Effector memory CD8-positive, alpha-beta T cell (primary cell): ENCODE measurements at regions not wholly inside any gene's neighbourhood (a gene's known extent, or its start where the extent isn't known, plus 50 kb on each side); places are given as distances from the start of the nearest gene placed in this dataset.

Experiments used
- ATAC-seq: fragments of 150-1000 bp; cut with Tn5 transposase; replicated peaks from 2 replicates; pipeline ENCODE4 v1.10.0; 2021; ENCODE audit warnings: mild to moderate bottlenecking, moderate library complexity
- DNase-seq, 3 experiments: peaks; one replicate each; pipeline ENCODE4 v3.0.0; 2021
- H3K27ac Mint-ChIP-seq, 2 donors: one replicate each; pipeline ENCODE4 v1.8.0; 2022; ENCODE audit warnings: mild to moderate bottlenecking in 2 of 2, mixed read lengths in 2 of 2, moderate library complexity in 2 of 2
- H3K27me3 Mint-ChIP-seq, 2 donors: one replicate each; pipeline ENCODE4 v1.8.0; 2022; ENCODE audit warnings: mixed read lengths in 2 of 2
- H3K36me3 Mint-ChIP-seq: one replicate; pipeline ENCODE4 v1.8.0; 2022; ENCODE audit warnings: mild to moderate bottlenecking, moderate library complexity, mixed read lengths; ENCODE audit not compliant: insufficient read depth
- H3K4me1 Mint-ChIP-seq, 2 donors: one replicate each; pipeline ENCODE4 v1.8.0; 2022; ENCODE audit warnings: low read depth in 2 of 2, mixed read lengths in 2 of 2
- H3K4me3 Mint-ChIP-seq, 2 donors: one replicate each; pipeline ENCODE4 v1.8.0; 2022; ENCODE audit warnings: mild to moderate bottlenecking in 2 of 2, mixed read lengths in 2 of 2, moderate library complexity in 2 of 2
- H3K9me3 Mint-ChIP-seq, 2 donors: one replicate each; pipeline ENCODE4 v1.8.0; 2022; ENCODE audit warnings: mixed read lengths in 2 of 2

DNA sequence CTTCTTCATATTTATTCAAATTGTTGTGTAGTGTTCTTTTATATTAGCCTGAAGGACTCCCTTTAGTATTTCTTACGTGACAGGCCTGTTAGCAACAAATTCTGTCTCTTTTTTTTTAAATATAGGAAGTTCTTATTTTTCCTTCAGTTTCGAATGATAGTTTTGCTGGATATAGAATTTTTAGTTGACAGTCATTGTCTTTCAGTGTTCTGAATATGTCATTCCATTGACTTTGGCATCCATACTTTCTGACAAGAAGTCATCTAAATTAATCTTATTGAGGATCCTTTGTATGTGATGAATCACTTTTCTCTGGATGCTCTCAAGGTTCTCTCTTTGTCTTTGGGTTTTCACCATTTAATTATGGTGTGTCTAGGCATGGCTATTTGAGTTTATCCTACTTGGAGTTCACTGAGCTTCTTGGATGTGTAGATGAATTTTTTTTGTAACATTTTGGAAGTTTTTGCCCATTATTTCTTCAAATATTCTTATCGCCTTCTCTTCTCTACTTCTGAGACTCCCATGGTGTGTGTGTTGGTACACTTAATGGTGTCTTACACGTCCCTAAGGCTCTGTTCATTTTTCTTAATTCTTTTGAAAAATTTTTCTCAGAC lies 82.5 kb upstream of the GTSF1L start:
- peaks cover 4 to 14% of the 10 kb centered on the region in 2 donors for H3K9me3 Mint-ChIP-seq
- ATAC-seq (no peak), DNase-seq (no peak)
- no peaks in the 10 kb centered on the region for H3K4me1 Mint-ChIP-seq
- H3K4me3 Mint-ChIP-seq: no peak overlapping the region
- peaks cover 9 to 20% of the 10 kb centered on the region in 2 donors for H3K27me3 Mint-ChIP-seq
- no peak overlapping the region for H3K27ac Mint-ChIP-seq
- peaks cover 3% of the 10 kb centered on the region for H3K36me3 Mint-ChIP-seq

DNA sequence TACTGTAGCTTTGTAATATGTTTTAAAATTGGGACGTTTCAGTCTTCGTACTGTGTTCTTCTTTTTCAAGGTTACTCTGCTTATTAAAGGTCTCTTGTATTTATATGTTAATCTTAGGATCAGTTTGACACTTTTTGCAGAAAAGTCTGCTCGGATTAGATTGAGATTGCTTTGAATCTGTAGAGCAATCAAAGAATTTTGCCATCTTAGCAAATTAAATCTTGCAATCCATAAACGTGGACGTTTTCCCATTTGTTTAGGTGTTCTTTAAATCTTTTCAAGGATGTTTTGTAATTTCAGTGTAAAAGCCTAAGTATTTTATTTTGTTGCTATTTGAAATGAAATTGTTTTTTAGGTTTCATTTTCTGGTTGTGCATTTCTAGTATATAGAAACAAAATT lies 78.0 kb upstream of the GTSF1L start:
- H3K27me3 Mint-ChIP-seq: peaks cover 0 to 21% of the 10 kb centered on the region in 2 donors
- H3K36me3 Mint-ChIP-seq: peaks cover 3% of the 10 kb centered on the region
- H3K4me3 Mint-ChIP-seq: no peak overlapping the region
- no peak for DNase-seq
- H3K9me3 Mint-ChIP-seq: peaks cover 4 to 7% of the 10 kb centered on the region in 2 donors
- no peak overlapping the region for H3K27ac Mint-ChIP-seq
- ATAC-seq: no peak
- peaks cover 5 to 6% of the 10 kb centered on the region in 2 donors for H3K4me1 Mint-ChIP-seq

DNA sequence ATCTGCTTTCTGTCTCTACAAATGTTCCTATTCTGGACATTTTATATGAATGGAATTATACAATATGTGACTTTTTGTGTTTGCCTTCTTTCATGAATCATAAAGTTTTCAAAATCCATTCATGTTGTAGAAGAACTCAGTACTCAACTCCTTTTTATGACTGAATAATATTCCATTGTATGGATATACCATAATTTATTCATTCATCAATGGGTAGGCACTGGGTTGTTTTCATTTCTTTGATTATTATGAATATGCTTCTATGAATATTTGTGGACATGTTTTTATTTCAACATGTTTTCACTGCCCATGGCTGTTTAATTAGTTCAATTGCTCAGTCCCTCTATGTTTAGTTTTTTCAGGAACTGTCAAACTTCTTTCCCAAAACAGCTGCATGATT lies 76.5 kb upstream of the GTSF1L start:
- no peak overlapping the region for H3K27ac Mint-ChIP-seq
- peaks cover 8 to 12% of the 10 kb centered on the region in 2 donors for H3K4me1 Mint-ChIP-seq
- no peak overlapping the region for H3K4me3 Mint-ChIP-seq
- H3K27me3 Mint-ChIP-seq: peaks cover 0 to 24% of the 10 kb centered on the region in 2 donors
- H3K9me3 Mint-ChIP-seq: no peaks in the 10 kb centered on the region
- H3K36me3 Mint-ChIP-seq: peaks cover 3% of the 10 kb centered on the region
- ATAC-seq (no peak), DNase-seq (no peak)

DNA sequence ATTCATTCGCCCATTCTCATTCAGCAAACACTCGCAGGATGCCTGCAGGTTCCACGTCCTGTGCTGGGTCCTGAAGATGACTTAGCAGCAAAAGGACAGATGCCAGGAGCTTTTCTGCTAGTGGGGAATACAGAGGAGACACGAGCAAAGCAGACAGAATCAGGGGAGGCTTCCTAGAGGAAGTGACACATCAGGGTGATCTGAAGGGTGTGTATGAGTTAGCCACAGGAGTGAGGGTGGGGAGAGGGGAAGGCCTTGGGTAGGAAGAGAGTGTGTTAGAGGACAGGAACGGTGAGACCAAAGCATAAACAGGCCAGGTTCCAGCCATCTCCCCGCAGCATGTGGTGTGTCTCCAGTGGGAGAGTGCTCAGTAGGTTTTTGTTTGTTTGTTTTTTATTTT lies 73.4 kb upstream of the GTSF1L start:
- H3K27me3 Mint-ChIP-seq: peaks cover 0 to 18% of the 10 kb centered on the region in 2 donors
- ATAC-seq: no peak
- peak overlapping the region in 1 of 2 donors; percentile 13 for H3K27ac Mint-ChIP-seq

DNA sequence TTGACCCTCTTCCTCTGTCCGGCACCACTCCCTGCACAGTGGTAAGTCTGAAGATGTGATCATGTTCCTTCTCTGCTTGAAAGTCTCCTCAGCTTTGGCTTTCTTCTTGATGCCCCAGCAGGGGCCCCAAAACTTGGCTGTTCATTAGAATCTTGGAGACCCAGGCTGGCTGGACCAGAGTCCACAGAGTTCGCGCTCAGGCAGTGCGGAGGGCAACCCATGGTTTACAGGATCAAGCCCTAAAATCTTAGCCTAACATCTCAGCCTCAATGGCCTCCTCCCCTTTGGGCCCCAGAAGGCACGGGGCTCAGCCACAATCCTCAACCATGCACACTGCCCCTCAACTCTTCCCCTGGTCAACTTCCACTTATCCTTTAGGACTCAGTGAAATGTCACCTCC lies 72.9 kb upstream of the GTSF1L start:
- H3K27ac Mint-ChIP-seq: peak overlapping the region in 1 of 2 donors; percentile 13
- H3K4me3 Mint-ChIP-seq: peak overlapping the region in 1 of 2 donors; percentile 9
- H3K36me3 Mint-ChIP-seq: no peaks in the 10 kb centered on the region
- H3K27me3 Mint-ChIP-seq: peaks cover 0 to 18% of the 10 kb centered on the region in 2 donors
- ATAC-seq: no peak
- H3K4me1 Mint-ChIP-seq: peaks cover 8 to 12% of the 10 kb centered on the region in 2 donors
- DNase-seq: no peak
- H3K9me3 Mint-ChIP-seq: no peaks in the 10 kb centered on the region

More for the DNA sequence above, 73.4 kb upstream of the GTSF1L start:
- Mint-ChIP-seq H3K4me3 (peak overlapping the region in 1 of 2 donors; percentile 9), H3K36me3 (no peaks in the 10 kb centered on the region), H3K4me1 (peaks cover 8 to 12% of the 10 kb centered on the region in 2 donors), H3K9me3 (no peaks in the 10 kb centered on the region)
- DNase-seq: no peak

DNA sequence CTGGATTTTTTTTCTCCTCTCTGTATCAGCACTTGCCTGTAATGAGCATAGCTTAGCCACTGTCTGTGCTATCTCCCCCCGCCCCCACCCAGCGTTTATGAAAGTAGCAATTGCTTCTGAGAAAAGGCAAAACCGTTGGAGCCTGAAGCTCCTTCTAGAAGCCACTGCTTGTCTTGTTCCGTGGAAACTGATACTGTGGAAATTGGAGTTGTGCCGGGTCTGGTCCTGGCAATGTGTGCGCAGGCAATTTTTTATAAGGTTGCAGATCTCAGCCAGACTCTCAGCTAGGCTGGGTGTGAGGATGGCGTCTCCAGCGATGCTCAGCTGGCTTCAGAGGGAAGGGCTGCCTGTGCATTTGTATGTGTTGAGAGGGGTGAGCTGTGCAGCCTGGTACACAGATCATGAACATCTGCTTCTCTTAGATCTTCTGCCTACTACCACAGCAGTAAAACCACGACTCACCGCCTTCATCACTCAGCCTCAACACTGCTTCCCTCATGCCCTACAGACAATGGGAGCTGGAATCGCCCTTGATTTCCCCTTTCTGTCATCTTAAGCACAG lies 72.4 kb upstream of the GTSF1L start:
- Mint-ChIP-seq H3K27ac (no peak overlapping the region), H3K9me3 (no peaks in the 10 kb centered on the region), H3K4me3 (no peak overlapping the region), H3K4me1 (peaks cover 8 to 12% of the 10 kb centered on the region in 2 donors), H3K36me3 (no peaks in the 10 kb centered on the region), H3K27me3 (peaks cover 0 to 18% of the 10 kb centered on the region in 2 donors)
- no peak for DNase-seq
- ATAC-seq: no peak

DNA sequence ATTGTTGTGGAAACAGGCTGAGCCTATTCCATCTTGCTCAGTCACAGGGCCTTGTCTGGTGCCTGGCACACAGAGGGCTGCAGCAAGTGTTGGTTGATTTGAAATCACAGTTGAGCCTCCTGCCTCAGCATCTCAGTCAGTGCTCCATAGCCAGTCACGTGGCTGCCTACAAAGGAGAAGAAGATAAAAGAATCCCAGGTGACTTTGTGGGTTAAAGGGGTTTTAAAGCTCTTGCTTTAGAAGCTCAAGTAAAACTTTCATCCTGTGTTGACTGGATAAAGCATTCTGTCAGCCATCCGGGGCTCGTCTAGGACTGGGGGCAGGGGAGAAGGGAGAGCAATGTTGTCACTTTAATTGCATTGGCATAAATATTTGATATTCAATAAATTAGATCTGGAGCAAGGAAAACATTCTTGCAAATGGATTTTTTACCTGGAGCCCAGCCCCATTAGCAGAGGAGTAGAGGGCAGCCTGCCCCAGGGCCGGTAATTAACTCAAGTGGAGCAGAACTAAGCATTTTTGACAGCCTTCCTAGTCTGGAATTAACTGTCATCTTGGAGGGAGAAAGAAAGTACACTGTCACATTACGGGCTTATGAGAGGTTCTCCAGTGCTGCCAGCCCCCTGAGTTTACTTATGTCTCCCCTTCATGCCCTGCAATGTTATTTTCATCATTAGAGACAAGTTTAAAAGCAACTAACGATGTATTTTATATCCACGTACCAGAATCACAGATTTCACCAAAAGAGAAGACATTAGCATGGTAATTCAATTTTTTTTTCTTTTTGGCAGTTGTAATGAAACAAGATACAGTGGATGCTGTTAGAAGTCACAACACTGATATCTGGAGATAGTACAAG lies 71.7 kb upstream of the GTSF1L start:
- Mint-ChIP-seq H3K9me3 (no peaks in the 10 kb centered on the region), H3K4me3 (no peak overlapping the region), H3K36me3 (no peaks in the 10 kb centered on the region), H3K4me1 (peaks cover 8 to 12% of the 10 kb centered on the region in 2 donors), H3K27ac (no peak overlapping the region), H3K27me3 (peaks cover 0 to 18% of the 10 kb centered on the region in 2 donors)
- no peak for ATAC-seq
- DNase-seq: no peak

DNA sequence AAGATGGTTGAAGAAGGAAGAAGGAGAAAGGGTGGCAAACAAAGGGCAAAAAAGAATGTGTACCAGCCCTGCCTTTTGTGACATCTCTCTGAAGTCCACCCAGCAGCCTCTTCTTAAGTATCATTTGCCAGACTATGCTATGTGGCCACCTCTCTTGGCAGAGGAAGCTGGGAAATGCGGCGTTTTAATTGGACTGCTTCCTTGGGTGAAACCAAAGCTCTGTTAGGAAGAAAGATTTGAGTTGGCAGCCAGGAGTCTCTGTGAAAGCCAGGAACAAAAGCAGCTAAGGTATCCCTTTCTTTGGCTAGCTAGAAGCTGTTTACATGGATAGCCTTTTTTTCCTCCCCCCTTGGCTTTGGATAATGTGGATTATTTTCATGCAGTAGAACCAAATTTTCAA lies 67.5 kb upstream of the GTSF1L start:
- H3K9me3 Mint-ChIP-seq: peaks cover 3 to 12% of the 10 kb centered on the region in 2 donors
- H3K4me1 Mint-ChIP-seq: peaks cover 0 to 2% of the 10 kb centered on the region in 2 donors
- no peaks in the 10 kb centered on the region for H3K36me3 Mint-ChIP-seq
- DNase-seq (no peak), ATAC-seq (no peak)
- H3K4me3 Mint-ChIP-seq: no peak overlapping the region
- peaks cover 0 to 15% of the 10 kb centered on the region in 2 donors for H3K27me3 Mint-ChIP-seq
- H3K27ac Mint-ChIP-seq: no peak overlapping the region

DNA sequence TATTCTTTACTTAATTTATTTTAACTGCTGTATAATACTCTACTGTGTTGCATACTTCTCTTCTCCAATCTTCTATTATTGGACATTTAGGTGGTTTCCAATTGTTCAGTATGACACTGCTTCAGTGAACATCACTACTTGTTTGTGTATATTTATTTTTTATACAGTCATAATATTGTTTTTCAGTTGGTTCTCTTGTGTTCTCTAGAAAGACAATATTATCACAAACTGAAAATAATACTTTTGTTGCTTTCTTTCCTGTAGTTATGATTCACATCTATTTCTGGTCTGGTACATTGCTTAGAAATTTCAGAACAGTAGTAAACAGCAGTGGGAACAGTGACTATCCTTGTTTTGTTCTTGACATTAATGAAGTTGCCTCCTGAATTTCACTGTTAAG lies 62.8 kb upstream of the GTSF1L start:
- H3K27me3 Mint-ChIP-seq: peaks cover 0 to 23% of the 10 kb centered on the region in 2 donors
- H3K36me3 Mint-ChIP-seq: peaks cover 10% of the 10 kb centered on the region
- no peak for DNase-seq
- H3K27ac Mint-ChIP-seq: no peak overlapping the region
- ATAC-seq: no peak
- no peak overlapping the region for H3K4me3 Mint-ChIP-seq
- H3K9me3 Mint-ChIP-seq: peaks cover 3 to 12% of the 10 kb centered on the region in 2 donors
- peaks cover 7 to 16% of the 10 kb centered on the region in 2 donors for H3K4me1 Mint-ChIP-seq

DNA sequence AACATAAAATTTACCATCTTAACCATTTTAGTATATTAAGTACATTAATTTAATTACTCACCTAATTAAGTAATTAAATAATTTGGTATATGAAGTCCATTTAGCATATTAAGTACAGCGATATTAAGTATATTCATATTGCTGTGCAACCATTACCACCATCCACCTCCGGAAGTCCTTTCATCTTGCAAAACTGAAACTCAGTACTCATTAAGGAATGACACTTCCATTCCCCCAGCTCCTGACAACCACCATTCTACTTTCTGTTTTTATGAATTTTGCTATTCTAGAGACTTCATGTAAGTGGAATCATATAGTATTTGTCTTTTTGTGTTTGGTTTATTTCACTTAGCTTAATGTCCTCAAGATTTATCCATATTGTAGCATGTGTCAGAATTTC lies 61.1 kb upstream of the GTSF1L start:
- H3K4me3 Mint-ChIP-seq: peak overlapping the region in 1 of 2 donors; percentile 74
- peaks cover 10% of the 10 kb centered on the region for H3K36me3 Mint-ChIP-seq
- ATAC-seq (peak; percentile 59), DNase-seq (no peak)
- H3K9me3 Mint-ChIP-seq: peaks cover 3 to 12% of the 10 kb centered on the region in 2 donors
- no peak overlapping the region for H3K27ac Mint-ChIP-seq
- H3K27me3 Mint-ChIP-seq: peaks cover 0 to 21% of the 10 kb centered on the region in 2 donors
- H3K4me1 Mint-ChIP-seq: peaks cover 8 to 19% of the 10 kb centered on the region in 2 donors

DNA sequence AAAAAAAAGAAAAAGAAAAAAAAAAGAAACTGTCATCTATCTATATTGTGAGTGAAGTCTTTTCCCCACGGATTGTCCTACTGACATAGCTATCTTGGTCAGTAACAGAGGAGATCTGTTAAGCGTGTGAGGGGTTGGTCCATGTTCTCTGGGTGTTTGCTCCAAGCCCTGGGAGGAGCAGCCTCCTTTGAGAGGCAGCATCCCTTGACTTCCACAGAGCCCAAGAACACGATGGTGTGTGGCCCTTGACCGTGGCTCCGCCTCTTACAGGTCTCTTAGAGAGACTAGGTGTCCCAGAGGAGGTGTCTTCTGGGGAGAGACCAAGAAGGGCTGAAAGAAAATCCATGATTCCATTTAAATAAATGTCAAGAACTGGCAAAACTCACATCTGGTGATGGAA lies 60.1 kb upstream of the GTSF1L start:
- Mint-ChIP-seq H3K36me3 (peaks cover 10% of the 10 kb centered on the region), H3K27ac (peak overlapping the region in 1 of 2 donors; percentile 66), H3K4me3 (peak overlapping the region; percentile 9 to 37), H3K9me3 (peaks cover 0 to 4% of the 10 kb centered on the region in 2 donors), H3K4me1 (peaks cover 16 to 30% of the 10 kb centered on the region in 2 donors), H3K27me3 (peaks cover 0 to 11% of the 10 kb centered on the region in 2 donors)
- no peak for DNase-seq
- ATAC-seq: no peak

DNA sequence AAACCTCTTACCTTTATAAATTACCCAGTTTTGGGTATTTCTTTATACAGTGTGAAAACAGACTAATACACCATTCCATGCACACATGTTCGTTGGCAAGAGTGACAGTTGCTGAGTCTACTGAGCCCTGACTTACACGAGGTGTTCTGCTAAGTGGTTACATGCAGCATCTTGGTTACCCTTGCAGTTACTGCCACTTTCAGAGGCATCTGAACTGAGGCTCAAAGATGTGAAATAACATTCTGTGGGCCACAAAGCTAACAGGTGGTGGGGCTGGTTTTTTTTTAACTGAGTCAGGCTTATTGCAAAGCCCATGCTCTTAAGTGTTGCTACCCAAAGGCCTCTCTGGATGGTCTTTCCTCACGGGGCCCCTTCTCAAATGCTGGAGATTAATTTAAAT lies 54.4 kb upstream of the GTSF1L start:
- ATAC-seq (peak; percentile 91), DNase-seq (peak in 1 of 3 experiments; percentile 24)
- Mint-ChIP-seq H3K27ac (peak overlapping the region; percentile 71 to 84), H3K27me3 (no peaks in the 10 kb centered on the region), H3K4me1 (peaks cover 15 to 24% of the 10 kb centered on the region in 2 donors), H3K36me3 (peaks cover 4% of the 10 kb centered on the region), H3K9me3 (no peaks in the 10 kb centered on the region), H3K4me3 (peak overlapping the region in 1 of 2 donors; percentile 52)

DNA sequence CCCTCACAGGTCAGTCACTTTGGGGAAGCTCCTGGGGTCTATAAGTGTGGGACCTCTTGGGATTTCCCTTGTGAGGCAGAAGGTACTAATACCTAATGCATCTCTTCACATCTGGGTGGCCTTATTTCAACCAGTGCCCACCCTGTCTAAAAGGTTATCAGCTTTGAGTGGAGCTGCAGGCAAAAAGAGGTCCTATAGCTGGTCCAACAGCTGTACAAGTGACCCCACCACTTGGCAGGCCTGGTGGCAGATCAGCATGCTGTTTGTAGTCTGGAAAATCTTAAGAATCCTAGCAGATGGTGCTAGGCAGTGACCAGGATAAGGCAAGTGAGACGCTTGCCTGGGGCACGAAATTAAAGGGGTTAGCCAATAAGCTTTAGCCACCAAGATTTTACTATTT lies 51.6 kb upstream of the GTSF1L start:
- no peak overlapping the region for H3K4me3 Mint-ChIP-seq
- H3K27ac Mint-ChIP-seq: no peak overlapping the region
- H3K4me1 Mint-ChIP-seq: peaks cover 15 to 24% of the 10 kb centered on the region in 2 donors
- ATAC-seq: no peak
- H3K27me3 Mint-ChIP-seq: peaks cover 0 to 14% of the 10 kb centered on the region in 2 donors
- DNase-seq: no peak
- no peaks in the 10 kb centered on the region for H3K36me3 Mint-ChIP-seq
- no peaks in the 10 kb centered on the region for H3K9me3 Mint-ChIP-seq
